ENCODE measurements at regions not wholly inside any gene's neighbourhood (a gene's known extent, or its start where the extent isn't known, plus 50 kb on each side); places are given as distances from the start of the nearest gene placed in this dataset.
"Not testable (repeated sequence)": the region's sequence is repeated elsewhere in the genome, so short reads cannot be mapped to it uniquely, and the experiment has no call there.

- H3K36me3 ChIP-seq (ENCODE audit: insufficient read depth, low read length); H3K4me3 Mint-ChIP-seq; H3K27ac ChIP-seq (ENCODE audit: low read depth, low read length); H3K9me3 ChIP-seq (ENCODE audit: control insufficient read depth in 1 of 2, low read length in 2 of 2); H3K4me1 Mint-ChIP-seq; H3K27me3 Mint-ChIP-seq; H3K27me3 ChIP-seq (ENCODE audit: insufficient read depth, low read length); H3K27ac Mint-ChIP-seq; DNase-seq; H3K4me3 ChIP-seq (ENCODE audit: low read length in 2 of 2); H3K9me3 Mint-ChIP-seq; H3K36me3 Mint-ChIP-seq; H3K4me1 ChIP-seq (ENCODE audit: insufficient read depth, low read length); CTCF ChIA-PET (ENCODE audit: partially characterized antibody); POLR2A ChIA-PET (ENCODE audit: partially characterized antibody); intact Hi-C loops (cut with micrococcal nuclease): not testable (repeated sequence)
Measured at GRCh38 chr5:7263398-7264015, 132.4 kb upstream of the ADCY2 start.

- H3K4me3 Mint-ChIP-seq; H3K36me3 Mint-ChIP-seq; DNase-seq; H3K4me1 Mint-ChIP-seq; H3K9me3 ChIP-seq (ENCODE audit: control insufficient read depth in 1 of 2, low read length in 2 of 2); H3K27ac Mint-ChIP-seq; H3K27ac ChIP-seq (ENCODE audit: low read depth, low read length); H3K36me3 ChIP-seq (ENCODE audit: insufficient read depth, low read length); H3K9me3 Mint-ChIP-seq; CTCF ChIA-PET (ENCODE audit: partially characterized antibody); H3K27me3 Mint-ChIP-seq; H3K4me3 ChIP-seq (ENCODE audit: low read length in 2 of 2); H3K4me1 ChIP-seq (ENCODE audit: insufficient read depth, low read length); POLR2A ChIA-PET (ENCODE audit: partially characterized antibody); intact Hi-C loops (cut with micrococcal nuclease); H3K27me3 ChIP-seq (ENCODE audit: insufficient read depth, low read length): not testable (repeated sequence)
Measured at GRCh38 chr5:7265776-7266175, 130.2 kb upstream of the ADCY2 start.

GRCh38 chr5:7268722-7269121 is 127.2 kb upstream of the ADCY2 start:
- CTCF ChIA-PET (ENCODE audit: partially characterized antibody); H3K27me3 ChIP-seq (ENCODE audit: insufficient read depth, low read length); H3K4me3 ChIP-seq (ENCODE audit: low read length in 2 of 2); H3K27ac ChIP-seq (ENCODE audit: low read depth, low read length); H3K4me1 Mint-ChIP-seq; H3K36me3 Mint-ChIP-seq; H3K36me3 ChIP-seq (ENCODE audit: insufficient read depth, low read length); H3K4me3 Mint-ChIP-seq; H3K4me1 ChIP-seq (ENCODE audit: insufficient read depth, low read length); intact Hi-C loops (cut with micrococcal nuclease); H3K27me3 Mint-ChIP-seq; H3K27ac Mint-ChIP-seq; DNase-seq; H3K9me3 ChIP-seq (ENCODE audit: control insufficient read depth in 1 of 2, low read length in 2 of 2); H3K9me3 Mint-ChIP-seq; POLR2A ChIA-PET (ENCODE audit: partially characterized antibody): not testable (repeated sequence)

GRCh38 chr5:7269591-7270274 is 126.2 kb upstream of the ADCY2 start:
- no peak overlapping the region for H3K4me3 ChIP-seq (ENCODE audit: low read length in 2 of 2)
- H3K27me3 Mint-ChIP-seq: peaks cover 2% of the 10 kb centered on the region in 2 donors
- CTCF ChIA-PET (ENCODE audit: partially characterized antibody): no interaction called here
- H3K27ac Mint-ChIP-seq: no peak overlapping the region
- POLR2A ChIA-PET (ENCODE audit: partially characterized antibody): no interaction called here
- peak overlapping the region in 1 of 8 donors; percentile 53 for H3K4me3 Mint-ChIP-seq
- H3K4me1 Mint-ChIP-seq: no peaks in the 10 kb centered on the region
- intact Hi-C loops (cut with micrococcal nuclease): no loop called here
- H3K36me3 Mint-ChIP-seq: no peaks in the 10 kb centered on the region
- DNase-seq: no peak
- no peak overlapping the region for H3K27ac ChIP-seq (ENCODE audit: low read depth, low read length)
- no peaks in the 10 kb centered on the region for H3K4me1 ChIP-seq (ENCODE audit: insufficient read depth, low read length)
- H3K9me3 Mint-ChIP-seq: peaks cover 0 to 2% (median 0%) of the 10 kb centered on the region in 8 donors
- H3K9me3 ChIP-seq (ENCODE audit: control insufficient read depth in 1 of 2, low read length in 2 of 2): no peaks in the 10 kb centered on the region
- no peaks in the 10 kb centered on the region for H3K36me3 ChIP-seq (ENCODE audit: insufficient read depth, low read length)
- no peaks in the 10 kb centered on the region for H3K27me3 ChIP-seq (ENCODE audit: insufficient read depth, low read length)

- no peak for DNase-seq
- Histone ChIP-seq H3K27ac (ENCODE audit: low read depth, low read length) (no peak overlapping the region), H3K36me3 (ENCODE audit: insufficient read depth, low read length) (no peaks in the 10 kb centered on the region), H3K27me3 (ENCODE audit: insufficient read depth, low read length) (no peaks in the 10 kb centered on the region), H3K4me1 (ENCODE audit: insufficient read depth, low read length) (no peaks in the 10 kb centered on the region), H3K9me3 (ENCODE audit: control insufficient read depth in 1 of 2, low read length in 2 of 2) (no peaks in the 10 kb centered on the region), H3K4me3 (ENCODE audit: low read length in 2 of 2) (no peak overlapping the region)
- peak overlapping the region in 1 of 8 donors; percentile 0 for H3K4me3 Mint-ChIP-seq
- CTCF ChIA-PET (ENCODE audit: partially characterized antibody): no interaction called here
- H3K36me3 Mint-ChIP-seq: no peaks in the 10 kb centered on the region
- POLR2A ChIA-PET (ENCODE audit: partially characterized antibody): no interaction called here
- peaks cover 0 to 2% (median 0%) of the 10 kb centered on the region in 8 donors for H3K9me3 Mint-ChIP-seq
- peaks cover 2% of the 10 kb centered on the region in 2 donors for H3K27me3 Mint-ChIP-seq
- intact Hi-C loops (cut with micrococcal nuclease): no loop called here
- H3K4me1 Mint-ChIP-seq: no peaks in the 10 kb centered on the region
- H3K27ac Mint-ChIP-seq: no peak overlapping the region
Measured at GRCh38 chr5:7271435-7272084, 124.4 kb upstream of the ADCY2 start.

- Mint-ChIP-seq H3K36me3 (no peaks in the 10 kb centered on the region), H3K4me3 (no peak overlapping the region), H3K27ac (no peak overlapping the region), H3K9me3 (peaks cover 0 to 4% (median 0%) of the 10 kb centered on the region in 8 donors), H3K4me1 (no peaks in the 10 kb centered on the region), H3K27me3 (peaks cover 0 to 2% of the 10 kb centered on the region in 2 donors)
- CTCF ChIA-PET (ENCODE audit: partially characterized antibody): no interaction called here
- Histone ChIP-seq H3K4me1 (ENCODE audit: insufficient read depth, low read length) (no peaks in the 10 kb centered on the region), H3K27ac (ENCODE audit: low read depth, low read length) (no peak overlapping the region), H3K27me3 (ENCODE audit: insufficient read depth, low read length) (no peaks in the 10 kb centered on the region), H3K9me3 (ENCODE audit: control insufficient read depth in 1 of 2, low read length in 2 of 2) (no peaks in the 10 kb centered on the region), H3K36me3 (ENCODE audit: insufficient read depth, low read length) (no peaks in the 10 kb centered on the region), H3K4me3 (ENCODE audit: low read length in 2 of 2) (no peak overlapping the region)
- POLR2A ChIA-PET (ENCODE audit: partially characterized antibody): no interaction called here
- no peak for DNase-seq
- intact Hi-C loops (cut with micrococcal nuclease): no loop called here
Measured at GRCh38 chr5:7272408-7272965, 123.5 kb upstream of the ADCY2 start.

GRCh38 chr5:7274203-7274602 is 121.7 kb upstream of the ADCY2 start:
- no peaks in the 10 kb centered on the region for H3K4me1 Mint-ChIP-seq
- DNase-seq: no peak
- Histone ChIP-seq H3K36me3 (ENCODE audit: insufficient read depth, low read length) (no peaks in the 10 kb centered on the region), H3K27me3 (ENCODE audit: insufficient read depth, low read length) (no peaks in the 10 kb centered on the region), H3K4me3 (ENCODE audit: low read length in 2 of 2) (no peak overlapping the region), H3K4me1 (ENCODE audit: insufficient read depth, low read length) (no peaks in the 10 kb centered on the region), H3K9me3 (ENCODE audit: control insufficient read depth in 1 of 2, low read length in 2 of 2) (no peaks in the 10 kb centered on the region), H3K27ac (ENCODE audit: low read depth, low read length) (no peak overlapping the region)
- peaks cover 0 to 5% (median 0%) of the 10 kb centered on the region in 8 donors for H3K9me3 Mint-ChIP-seq
- intact Hi-C loops (cut with micrococcal nuclease): no loop called here
- no peak overlapping the region for H3K27ac Mint-ChIP-seq
- CTCF ChIA-PET (ENCODE audit: partially characterized antibody): no interaction called here
- no peak overlapping the region for H3K4me3 Mint-ChIP-seq
- H3K27me3 Mint-ChIP-seq: no peaks in the 10 kb centered on the region
- POLR2A ChIA-PET (ENCODE audit: partially characterized antibody): no interaction called here
- no peaks in the 10 kb centered on the region for H3K36me3 Mint-ChIP-seq
